H54 (cell line): ENCODE measurements at regions not wholly inside any gene's neighbourhood (a gene's known extent, or its start where the extent isn't known, plus 50 kb on each side); places are given as distances from the start of the nearest gene placed in this dataset.

ENCODE experiments used
- DNase-seq: peaks from one replicate; pipeline ENCODE4 v3.0.0; 2011; ENCODE audit warnings: low spot score, mixed read lengths; ENCODE audit not compliant: insufficient read length
- FAIRE-seq: peaks from 3 replicates; lab custom pipeline; 2011; peaks lifted over from hg19 to GRCh38; lab: Jason Lieb, UNC
- POLR2A ChIP-seq: IDR thresholded peaks from 2 replicates; pipeline ENCODE4 v1.6.1; 2011; ENCODE audit warnings: low read depth, mild to moderate bottlenecking, low read length

DNA sequence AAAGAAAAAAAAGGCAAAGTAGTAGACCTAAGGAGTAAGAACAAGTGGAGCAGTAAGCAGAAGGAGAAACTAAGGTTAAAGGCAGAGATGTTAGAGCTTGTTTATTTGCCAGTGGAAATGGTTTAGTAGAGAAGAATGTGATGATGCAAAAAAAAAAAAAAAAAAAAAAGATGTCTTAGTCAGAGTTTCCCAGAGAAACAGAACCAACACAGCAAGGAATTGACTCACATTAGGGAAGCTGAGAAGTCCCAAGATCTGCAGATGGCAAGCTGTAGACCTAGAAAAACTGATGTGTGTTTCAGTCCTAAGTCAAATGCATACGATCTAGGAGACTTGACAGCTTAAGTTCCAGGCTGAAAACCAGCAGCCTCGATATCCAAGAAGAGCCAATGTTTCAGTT lies 1548.8 kb upstream of the LRRTM1 start:
- no peak for TF ChIP-seq POLR2A
- FAIRE-seq, result peak; percentile 41
- DNase-seq, result no peak

GRCh38 chr2:81852651-81853050 lies 1548.1 kb upstream of the LRRTM1 start:
- no peak for DNase-seq
- FAIRE-seq, result no peak
- no peak for TF ChIP-seq POLR2A

- no peak for FAIRE-seq
- TF ChIP-seq POLR2A, result no peak
These were observed 1535.2 kb upstream of the LRRTM1 start for GRCh38 chr2:81839780-81840179.

DNA sequence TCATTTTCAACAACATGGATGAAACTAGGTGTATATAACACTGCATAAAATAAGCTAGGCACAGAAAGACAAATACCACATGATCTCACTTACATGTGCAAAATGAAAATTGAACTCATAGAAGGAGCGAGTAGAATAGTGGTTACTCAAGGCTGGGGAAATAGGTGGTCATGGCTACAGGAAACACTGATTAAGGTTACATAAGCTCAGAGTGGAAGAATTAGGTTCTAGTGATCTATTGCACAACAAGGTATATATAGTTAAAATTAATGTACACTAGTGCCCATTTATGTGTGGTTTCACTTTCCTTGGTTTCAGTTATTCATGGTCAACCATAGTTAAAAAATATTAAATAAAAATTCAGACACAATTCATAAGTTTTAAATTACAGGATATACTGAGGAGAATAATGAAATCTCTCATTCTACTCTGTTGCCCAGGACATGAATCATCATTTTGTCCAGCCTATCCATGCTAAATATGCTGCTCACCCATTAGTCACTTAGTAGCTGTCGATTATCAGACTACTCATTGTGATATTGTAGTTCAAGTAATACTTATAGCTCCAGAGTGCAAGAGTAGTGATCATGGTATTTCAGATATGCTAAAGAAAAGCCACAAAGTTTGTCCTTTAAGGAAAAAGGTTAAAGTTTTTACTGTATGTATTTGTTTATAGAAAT lies 1530.9 kb upstream of the LRRTM1 start:
- DNase-seq, result peak; percentile 17
- TF ChIP-seq POLR2A, result no peak
- peak; percentile 89 for FAIRE-seq

More at GRCh38 chr2:81839780-81840179, 1535.2 kb upstream of the LRRTM1 start:
- DNase-seq, result no peak

- DNase-seq, result no peak
- FAIRE-seq, result no peak
- TF ChIP-seq POLR2A, result no peak
These were observed 1482.3 kb upstream of the LRRTM1 start for GRCh38 chr2:81786811-81787210.

DNA sequence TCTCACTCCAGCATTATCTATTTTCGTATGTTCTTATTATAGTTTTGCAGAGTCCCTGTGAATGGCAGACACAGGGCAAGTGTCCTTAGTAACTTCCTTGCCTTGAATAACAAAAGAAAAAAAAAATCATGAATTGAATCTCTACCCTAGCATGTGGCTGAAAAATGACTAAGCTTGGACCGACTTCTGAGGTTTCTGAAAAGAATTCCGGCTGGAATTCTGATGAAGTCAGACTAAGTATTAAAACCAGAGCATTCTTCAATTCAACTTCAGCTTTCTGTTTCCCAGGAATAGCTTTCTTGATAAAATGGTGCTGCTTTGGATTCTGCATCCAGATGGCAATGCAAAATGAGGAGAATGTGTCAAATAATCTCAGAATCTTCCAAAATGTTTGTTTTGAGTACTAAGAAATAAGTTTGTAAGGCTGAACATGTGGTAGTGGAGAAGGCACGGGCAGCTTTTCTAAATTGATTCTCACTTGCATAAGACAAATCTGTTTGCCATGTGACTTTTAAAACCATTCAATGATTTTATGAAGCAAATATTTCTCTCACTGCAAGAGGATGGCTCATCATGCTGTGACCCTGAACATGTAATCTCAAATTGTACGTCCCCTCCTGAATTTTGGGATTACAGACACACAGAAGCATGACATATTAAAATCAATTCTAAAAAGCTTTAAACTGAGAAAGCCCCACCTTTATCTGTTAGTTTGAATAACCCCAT lies 1462.8 kb upstream of the LRRTM1 start:
- DNase-seq, result peak; percentile 12
- no peak for TF ChIP-seq POLR2A
- peak; percentile 66 for FAIRE-seq

DNA sequence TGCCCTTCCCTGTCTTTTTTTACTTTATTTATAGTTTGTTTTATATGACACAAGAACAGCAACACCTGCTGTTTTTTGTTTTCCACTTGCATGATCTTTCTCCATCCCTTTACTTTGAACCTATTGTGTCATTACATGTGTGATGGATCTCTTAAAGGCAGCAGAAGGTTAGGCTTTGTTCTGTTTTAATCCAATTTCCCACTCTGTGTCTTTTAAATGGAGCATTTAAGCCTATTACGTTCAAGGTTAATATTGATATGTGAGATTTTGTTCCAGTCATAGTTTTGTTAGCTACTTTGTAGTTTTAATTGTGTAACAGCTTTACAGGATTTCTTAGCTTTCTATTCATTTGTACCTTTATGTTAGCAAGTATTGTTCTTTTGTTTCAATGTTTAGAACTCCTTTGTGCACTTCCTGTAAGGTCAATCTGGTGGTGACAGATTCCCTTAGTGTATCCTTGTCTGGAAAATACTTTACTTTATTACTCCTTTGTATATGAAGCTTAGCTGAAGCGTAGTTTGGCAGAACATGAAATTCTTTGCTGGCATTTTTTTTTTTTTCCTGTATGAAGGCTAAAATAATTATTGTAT lies 1443.0 kb upstream of the LRRTM1 start:
- FAIRE-seq (no peak), DNase-seq (no peak)

DNA sequence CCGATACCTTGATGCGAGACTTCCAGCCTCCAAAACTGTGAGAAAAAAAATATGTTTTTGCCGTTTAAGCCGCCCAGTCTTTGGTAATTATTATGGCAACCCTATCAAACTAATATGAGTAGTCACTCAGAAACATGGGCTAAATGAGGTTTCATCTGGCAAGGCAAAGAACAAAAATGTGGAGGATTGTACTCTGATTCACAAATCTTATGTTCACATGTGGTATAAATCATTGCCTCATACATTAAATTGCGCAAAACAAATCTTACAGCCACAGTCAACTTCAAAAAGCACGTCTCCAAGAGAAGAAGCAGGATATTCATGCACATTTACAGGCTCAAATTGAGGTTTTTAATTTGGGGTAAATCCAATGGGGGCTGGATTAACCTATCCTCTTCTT lies 1435.4 kb upstream of the LRRTM1 start:
- TF ChIP-seq POLR2A, result no peak
- no peak for DNase-seq
- FAIRE-seq, result peak; percentile 33

More for the DNA sequence above, 1443.0 kb upstream of the LRRTM1 start:
- no peak for TF ChIP-seq POLR2A

GRCh38 chr2:81734981-81735380 lies 1430.4 kb upstream of the LRRTM1 start:
- no peak for TF ChIP-seq POLR2A
- DNase-seq (no peak), FAIRE-seq (no peak)

- FAIRE-seq (no peak), DNase-seq (no peak)
- no peak for TF ChIP-seq POLR2A
These were observed 1410.3 kb upstream of the LRRTM1 start for GRCh38 chr2:81714817-81715216.

DNA sequence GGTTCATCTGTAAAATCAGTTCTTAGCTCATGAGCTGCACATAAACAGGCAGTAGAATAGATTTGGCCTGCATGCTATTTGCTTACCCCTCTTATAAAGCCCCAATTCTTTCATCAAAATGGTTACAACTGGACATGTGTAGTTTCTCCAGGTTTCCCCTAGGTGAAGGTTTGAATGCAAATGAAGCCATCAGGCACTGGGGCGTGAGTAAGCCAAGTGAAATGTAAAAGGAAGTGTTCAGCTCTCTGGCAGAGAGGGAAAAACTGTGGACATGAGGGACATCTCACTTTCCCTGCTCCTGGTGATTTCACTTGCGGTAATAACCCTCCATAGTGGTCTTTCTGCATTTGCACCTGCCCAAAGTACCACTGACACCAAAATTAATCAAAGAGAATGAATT lies 1402.3 kb upstream of the LRRTM1 start:
- FAIRE-seq, result peak; percentile 20
- no peak for TF ChIP-seq POLR2A
- DNase-seq, result no peak

GRCh38 chr2:81703831-81704230 lies 1399.3 kb upstream of the LRRTM1 start:
- no peak for TF ChIP-seq POLR2A
- FAIRE-seq, result no peak

GRCh38 chr2:81692566-81692965 lies 1388.0 kb upstream of the LRRTM1 start:
- no peak for DNase-seq
- no peak for TF ChIP-seq POLR2A
- FAIRE-seq, result no peak

More at GRCh38 chr2:81703831-81704230, 1399.3 kb upstream of the LRRTM1 start:
- no peak for DNase-seq

GRCh38 chr2:81675641-81676040 lies 1371.1 kb upstream of the LRRTM1 start:
- TF ChIP-seq POLR2A, result no peak
- FAIRE-seq (no peak), DNase-seq (no peak)

GRCh38 chr2:81672923-81673322 lies 1368.4 kb upstream of the LRRTM1 start:
- no peak for DNase-seq
- TF ChIP-seq POLR2A, result no peak
- no peak for FAIRE-seq
